ENCODE measurements at regions not wholly inside any gene's neighbourhood (a gene's known extent, or its start where the extent isn't known, plus 50 kb on each side); places are given as distances from the start of the nearest gene placed in this dataset.
"Not testable (repeated sequence)": the region's sequence is repeated elsewhere in the genome, so short reads cannot be mapped to it uniquely, and the experiment has no call there.

- no peak for DNase-seq
Observed at GRCh38 chr6:93654548-93654947, 235.2 kb upstream of the EPHA7 start.

- DNase-seq: no peak
Observed at GRCh38 chr6:93644611-93645010, 225.3 kb upstream of the EPHA7 start.

- DNase-seq: no peak
Observed at GRCh38 chr6:93639126-93639525, 219.8 kb upstream of the EPHA7 start.

GRCh38 chr6:93636987-93637664, 217.8 kb upstream of the EPHA7 start:
- DNase-seq: not testable (repeated sequence)

- DNase-seq: no peak
Observed at GRCh38 chr6:93624408-93624807, 205.0 kb upstream of the EPHA7 start.

GRCh38 chr6:93621442-93621841, 202.1 kb upstream of the EPHA7 start:
- no peak for DNase-seq

- DNase-seq: no peak
Observed at GRCh38 chr6:93604951-93605350, 185.6 kb upstream of the EPHA7 start.

- DNase-seq: no peak
Observed at GRCh38 chr6:93592417-93592816, 173.1 kb upstream of the EPHA7 start.

- no peak for DNase-seq
Observed at GRCh38 chr6:93586306-93586705, 166.9 kb upstream of the EPHA7 start.

- DNase-seq: no peak
Observed at GRCh38 chr6:93584300-93584699, 164.9 kb upstream of the EPHA7 start.

GRCh38 chr6:93581371-93581770, 162.0 kb upstream of the EPHA7 start:
- DNase-seq: no peak

GRCh38 chr6:93580446-93580845, 161.1 kb upstream of the EPHA7 start:
- DNase-seq: no peak

GRCh38 chr6:93575495-93576267, 156.3 kb upstream of the EPHA7 start:
- no peak for DNase-seq

GRCh38 chr6:93574299-93574698, 154.9 kb upstream of the EPHA7 start:
- DNase-seq: no peak

GRCh38 chr6:93571346-93571745, 152.0 kb upstream of the EPHA7 start:
- DNase-seq: no peak

GRCh38 chr6:93568169-93568568, 148.8 kb upstream of the EPHA7 start:
- no peak for DNase-seq

- no peak for DNase-seq
Observed at GRCh38 chr6:93567164-93567563, 147.8 kb upstream of the EPHA7 start.

- no peak for DNase-seq
Observed at GRCh38 chr6:93566285-93566684, 146.9 kb upstream of the EPHA7 start.

- no peak for DNase-seq
Observed at GRCh38 chr6:93562582-93562981, 143.2 kb upstream of the EPHA7 start.

- DNase-seq: no peak
Observed at GRCh38 chr6:93555292-93555691, 135.9 kb upstream of the EPHA7 start.

- DNase-seq: no peak
Observed at GRCh38 chr6:93554018-93554417, 134.7 kb upstream of the EPHA7 start.

- DNase-seq: no peak
Observed at GRCh38 chr6:93550551-93551276, 131.4 kb upstream of the EPHA7 start.

- no peak for DNase-seq
Observed at GRCh38 chr6:93549868-93550267, 130.5 kb upstream of the EPHA7 start.

Data from skin of body (tissue), 1 donor.